ENCODE measurements at regions not wholly inside any gene's neighbourhood (a gene's known extent, or its start where the extent isn't known, plus 50 kb on each side); places are given as distances from the start of the nearest gene placed in this dataset.

GRCh38 chrY:7452246-7452645, 540.7 kb upstream of the AMELY start:
- no peak for TF ChIP-seq CTCF (IDR thresholded peaks at IDR 0.05)
- TF ChIP-seq POLR2A (IDR thresholded peaks at IDR 0.05), result no peak

Data from adrenal gland (tissue), 5 donors.